Epithelial cell of esophagus (primary cell): ENCODE measurements at regions not wholly inside any gene's neighbourhood (a gene's known extent, or its start where the extent isn't known, plus 50 kb on each side); places are given as distances from the start of the nearest gene placed in this dataset.

ENCODE experiments used
- DNase-seq: peaks from one replicate; pipeline ENCODE4 v3.0.0; 2010; ENCODE audit warnings: low read depth
- H3K4me3 ChIP-seq: 2 replicates; pipeline ENCODE4 v1.5.1; 2011; ENCODE audit warnings: mild to moderate bottlenecking, low read length, control low read depth
- CTCF ChIP-seq: IDR thresholded peaks from 2 replicates; pipeline ENCODE4 v1.5.1; 2011; ENCODE audit warnings: low read depth, mild to moderate bottlenecking, low read length, control low read depth, inconsistent platforms; ENCODE audit not compliant: insufficient read depth; ENCODE audit errors: missing control alignments

DNA sequence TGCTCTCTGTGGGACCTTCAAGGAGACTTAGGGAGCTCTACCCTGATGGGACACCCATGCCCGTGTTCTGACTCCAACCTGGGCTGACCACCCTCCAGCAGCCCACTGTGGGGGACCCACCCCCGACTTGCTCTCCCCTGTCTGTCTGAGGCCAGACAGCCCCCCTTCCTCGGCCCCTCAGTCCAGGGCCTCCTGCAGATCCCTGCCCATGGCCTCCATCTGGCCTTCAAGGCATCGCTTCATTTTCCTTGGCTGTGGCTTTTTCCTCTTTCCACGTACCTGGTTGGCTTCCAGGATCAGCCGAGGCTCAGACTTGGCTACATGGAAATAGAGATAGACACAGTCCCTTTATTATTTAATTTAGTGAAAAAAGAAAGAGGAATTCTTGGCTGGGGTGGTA, 290.0 kb downstream of the CYP26B1 start:
- DNase-seq: no peak
- TF ChIP-seq CTCF: no peak
- H3K4me3 ChIP-seq: no peak overlapping the region

DNA sequence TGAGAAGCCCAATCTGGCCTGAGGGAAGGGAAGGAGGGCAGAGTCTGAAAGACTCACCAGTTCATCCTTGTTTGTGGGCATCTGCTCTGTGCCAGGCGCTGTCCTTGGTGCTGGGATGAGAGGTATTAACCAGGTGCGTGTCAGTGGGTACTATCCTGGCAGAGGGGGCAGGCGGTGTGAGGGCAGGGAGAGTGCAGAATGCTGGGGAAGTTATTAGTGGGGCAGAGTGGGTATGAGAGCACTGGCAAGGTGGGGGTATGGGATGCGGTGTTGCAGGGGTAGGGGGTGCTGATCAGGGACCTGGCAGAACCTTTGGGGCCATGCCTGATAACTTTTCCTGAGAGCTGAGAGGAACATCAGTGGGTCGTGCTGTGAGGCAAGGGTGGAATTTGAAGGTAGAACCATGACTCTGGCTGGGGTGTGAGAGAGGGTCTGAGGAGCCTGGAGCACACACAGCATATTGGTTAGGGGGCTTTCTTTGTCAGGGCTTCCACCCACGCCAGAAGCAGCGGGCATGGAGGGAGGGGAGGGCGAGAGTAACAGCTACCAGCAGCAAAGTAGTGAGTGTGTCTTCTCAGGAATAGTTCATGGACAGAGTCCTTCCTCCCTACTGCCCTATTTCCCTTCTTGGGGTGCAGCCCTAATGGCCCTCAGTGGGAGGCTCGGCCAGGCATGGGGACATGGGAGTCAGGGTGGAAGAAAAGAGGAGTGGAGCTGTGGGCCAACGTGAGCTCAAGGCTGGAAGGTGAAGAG, 290.7 kb downstream of the CYP26B1 start:
- no peak overlapping the region for H3K4me3 ChIP-seq
- no peak for TF ChIP-seq CTCF
- DNase-seq: peak; percentile 65

DNA sequence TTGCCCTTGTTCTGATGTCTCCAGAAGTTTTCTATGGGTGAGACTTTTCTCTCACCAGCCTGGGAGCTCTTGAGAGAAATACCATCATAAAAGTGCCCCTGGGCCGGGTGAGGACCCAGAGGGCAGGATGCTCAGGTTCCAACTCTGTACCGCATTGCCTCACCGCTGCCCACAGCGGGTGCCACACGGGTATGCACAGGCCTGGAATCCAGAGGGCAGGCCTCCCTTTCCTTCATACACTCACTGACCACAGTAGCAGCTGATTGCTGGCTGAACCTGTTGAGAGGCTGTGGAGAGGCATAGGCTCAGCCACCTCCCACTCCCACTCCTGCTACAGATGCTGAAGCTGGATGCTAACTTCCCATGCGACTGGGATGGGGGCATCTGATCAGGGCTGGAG, 293.8 kb downstream of the CYP26B1 start:
- H3K4me3 ChIP-seq: no peak overlapping the region
- no peak for DNase-seq
- no peak for TF ChIP-seq CTCF

DNA sequence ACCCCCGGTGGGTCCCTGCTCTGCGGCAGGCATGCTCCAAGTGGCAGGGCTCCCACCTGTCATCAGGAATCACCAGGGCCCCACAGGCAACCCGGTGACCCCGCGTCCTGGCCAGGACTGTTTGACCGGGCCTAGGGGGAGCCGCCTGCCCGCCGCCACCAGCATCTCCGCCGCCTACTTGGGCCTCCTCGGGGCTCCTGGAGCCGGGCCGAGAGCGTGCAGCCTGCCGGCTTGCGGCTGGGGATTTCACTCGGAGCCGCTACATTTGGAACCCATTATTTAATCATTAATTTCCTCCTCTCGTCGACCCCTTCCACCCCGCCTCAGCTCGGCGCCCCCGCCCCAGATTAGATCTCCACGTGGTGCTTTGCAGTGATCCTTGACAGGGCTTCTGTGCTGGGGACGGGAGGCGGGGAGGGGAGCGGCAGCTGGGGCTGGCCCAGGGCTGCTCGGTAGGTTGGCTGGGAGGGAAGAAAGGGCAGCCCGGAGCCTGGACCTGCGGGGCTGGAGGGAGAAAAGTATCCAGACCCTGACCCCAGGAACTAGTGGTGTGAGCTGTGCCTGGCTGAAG, 295.4 kb downstream of the CYP26B1 start:
- DNase-seq: no peak
- H3K4me3 ChIP-seq: no peak overlapping the region
- TF ChIP-seq CTCF: no peak

GRCh38 chr2:71851094-71851750, 296.4 kb downstream of the CYP26B1 start:
- no peak for DNase-seq
- H3K4me3 ChIP-seq: no peak overlapping the region
- TF ChIP-seq CTCF: no peak

GRCh38 chr2:71850306-71850801, 297.3 kb downstream of the CYP26B1 start:
- no peak for DNase-seq
- no peak overlapping the region for H3K4me3 ChIP-seq
- no peak for TF ChIP-seq CTCF
